B cell (primary cell): ENCODE measurements at regions not wholly inside any gene's neighbourhood (a gene's known extent, or its start where the extent isn't known, plus 50 kb on each side); places are given as distances from the start of the nearest gene placed in this dataset.

Experiments
- ATAC-seq: fragments of 200-7000 bp; cut with Tn5 transposase; one replicate; pipeline ENCODE4 v1.10.0; 2021; ENCODE audit warnings: low read depth, mild to moderate bottlenecking, moderate number of reproducible peaks, moderate library complexity
- CTCF ChIA-PET: fragments of 350-600 bp; sonication (Branson Sonifier 250); formaldehyde crosslinking; loops from one replicate; lab custom pipeline; 2021; ENCODE audit warnings: antibody characterized with exemption, inconsistent platforms; lab: Charles Lee
- POLR2A ChIA-PET: fragments of 350-600 bp; sonication (Branson Sonifier 250); formaldehyde crosslinking; loops from one replicate; lab custom pipeline; 2021; ENCODE audit warnings: antibody characterized with exemption; lab: Charles Lee
- DNase-seq: peaks from one replicate; pipeline ENCODE4 v3.0.0; 2013
- H2AFZ ChIP-seq: 2 replicates; pipeline ENCODE4 v1.6.1; 2012; ENCODE audit warnings: mild to moderate bottlenecking, low read depth, low read length; ENCODE audit not compliant: insufficient read depth, poor library complexity, severe bottlenecking
- H3K27ac ChIP-seq, 2 donors: 1 replicate in 1 of 2; 2 replicates in 1 of 2; pipeline ENCODE4 v1.5.1; 2012 to 2013; ENCODE audit warnings: low read length in 2 of 2, mild to moderate bottlenecking in 2 of 2, moderate library complexity in 1 of 2
- H3K27me3 ChIP-seq, 4 experiments: fragments of 200-600 bp in 1 of 4; sonication (generic) in 1 of 4; replicated peaks in 1 of 4; 1 replicate in 2 of 4; 2 replicates in 2 of 4; pipeline versions ENCODE4 v1.6.1 to v1.7.0; 2013 to 2016; ENCODE audit warnings: low read length in 3 of 4, mild to moderate bottlenecking in 2 of 4, mixed read lengths in 1 of 4, moderate library complexity in 1 of 4; ENCODE audit not compliant: insufficient read depth in 4 of 4, control insufficient read depth in 3 of 4; ENCODE audit errors: control extremely low read depth in 1 of 4
- H3K36me3 ChIP-seq, 2 experiments: replicated peaks in 1 of 2; 1 replicate in 1 of 2; 2 replicates in 1 of 2; pipeline versions ENCODE4 v1.6.1 to v1.7.1; 2013; ENCODE audit warnings: low read length in 1 of 2; ENCODE audit not compliant: insufficient read depth in 2 of 2, control insufficient read depth in 1 of 2; ENCODE audit errors: control extremely low read depth in 1 of 2, extremely low read depth in 1 of 2
- H3K4me1 ChIP-seq, 2 donors: fragments of 200-600 bp in 1 of 2; sonication (generic) in 1 of 2; 1 replicate in 1 of 2; 2 replicates in 1 of 2; pipeline versions ENCODE4 v1.5.1 to v1.6.1; 2013 to 2017; ENCODE audit warnings: low read length in 2 of 2; ENCODE audit not compliant: control insufficient read depth in 2 of 2, insufficient read depth in 2 of 2
- H3K4me2 ChIP-seq: replicated peaks from 2 replicates; pipeline ENCODE3; 2012; ENCODE audit warnings: mild to moderate bottlenecking, low read depth, low read length; ENCODE audit not compliant: poor library complexity, severe bottlenecking
- H3K4me3 ChIP-seq, 5 experiments: fragments of 200-600 bp in 1 of 5; sonication (generic) in 1 of 5; 1 replicate in 3 of 5; 2 replicates in 2 of 5; pipeline versions ENCODE4 v1.5.1 to v1.7.0; 2011 to 2016; ENCODE audit warnings: low read length in 4 of 5, mild to moderate bottlenecking in 4 of 5, low read depth in 2 of 5, control low read depth in 1 of 5, moderate library complexity in 1 of 5; ENCODE audit not compliant: insufficient read depth in 1 of 5; ENCODE audit errors: control extremely low read depth in 1 of 5, extremely low read depth in 1 of 5
- H3K79me2 ChIP-seq: fragments of 200-600 bp; sonication (generic); one replicate; pipeline ENCODE4 v1.6.0; 2016; ENCODE audit warnings: low read length; ENCODE audit not compliant: control insufficient read depth, insufficient read depth
- H3K9ac ChIP-seq: fragments of 200-600 bp; sonication (generic); 2 replicates; pipeline ENCODE4 v1.6.1; 2017; ENCODE audit warnings: mild to moderate bottlenecking, low read length, moderate library complexity
- H3K9me3 ChIP-seq, 3 donors: one replicate each; pipeline versions ENCODE4 v1.6.1 to v1.7.1; 2013; ENCODE audit warnings: low read length in 2 of 3; ENCODE audit not compliant: control insufficient read depth in 2 of 3, insufficient read depth in 1 of 3; ENCODE audit errors: control extremely low read depth in 1 of 3
- H4K20me1 ChIP-seq: 2 replicates; pipeline ENCODE4 v1.6.0; 2012; ENCODE audit warnings: mild to moderate bottlenecking, low read length; ENCODE audit not compliant: insufficient read depth, control insufficient read depth, poor library complexity, severe bottlenecking
- H3K27ac Mint-ChIP-seq: one replicate; pipeline ENCODE4 v1.8.0; 2021; ENCODE audit warnings: mixed read lengths
- H3K27me3 Mint-ChIP-seq: one replicate; pipeline ENCODE4 v1.8.0; 2021; ENCODE audit warnings: mixed read lengths
- H3K4me1 Mint-ChIP-seq: one replicate; pipeline ENCODE4 v1.8.0; 2021; ENCODE audit warnings: mixed read lengths
- H3K4me3 Mint-ChIP-seq: one replicate; pipeline ENCODE4 v1.8.0; 2021; ENCODE audit warnings: mixed read lengths
- H3K9me3 Mint-ChIP-seq: one replicate; pipeline ENCODE4 v1.8.0; 2022; ENCODE audit warnings: mixed read lengths; ENCODE audit not compliant: insufficient read depth
- EZH2 ChIP-seq: IDR thresholded peaks from 2 replicates; pipeline ENCODE4 v1.6.1; 2012; ENCODE audit warnings: borderline replicate concordance, low read depth, mild to moderate bottlenecking, moderate library complexity, low read length; ENCODE audit not compliant: insufficient read depth, poor library complexity, severe bottlenecking
- WGBS: methylation state at CpG from one replicate; pipeline ENCODE4 v1.1.5; 2013; ENCODE audit warnings: missing lambda C conversion rate; ENCODE audit not compliant: insufficient coverage; 5-methylcytosine and 5-hydroxymethylcytosine counted together
- intact Hi-C: fragments of 100-400 bp; cut with micrococcal nuclease; formaldehyde crosslinking; loops from one replicate; pipeline ENCODE4 v1.10.0; 2022
- TF ChIP-seq, protein P1 (sequence below): fragments of 200-600 bp; IDR thresholded peaks from one replicate; pipeline ENCODE4 v1.8.0; 2022; ENCODE audit warnings: antibody characterized with exemption, mild to moderate bottlenecking

DNA sequence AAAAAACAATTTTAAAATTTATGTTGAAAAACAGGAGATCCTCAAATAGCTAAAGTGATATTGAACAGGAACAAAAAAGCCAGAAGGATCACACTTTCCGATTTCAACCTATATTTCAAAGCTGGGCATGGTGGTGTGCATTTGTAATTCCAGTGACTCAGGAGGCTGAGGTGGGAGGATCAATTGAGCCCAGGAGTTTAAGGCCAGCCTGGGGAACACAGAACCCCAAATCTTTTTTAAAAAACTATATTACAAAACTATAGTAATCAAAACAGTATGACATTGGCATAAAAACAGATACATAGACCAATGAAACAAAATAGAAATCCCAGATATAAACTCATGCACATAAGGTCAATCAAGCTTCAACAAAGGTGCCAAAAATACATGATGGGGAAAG is 68.4 kb downstream of the MEX3B start:
- Mint-ChIP-seq H3K27me3 (no peaks in the 10 kb centered on the region), H3K4me1 (no peaks in the 10 kb centered on the region), H3K9me3 (peaks cover 10% of the 10 kb centered on the region), H3K4me3 (no peak overlapping the region), H3K27ac (no peak overlapping the region)
- intact Hi-C loops, result no loop called here
- H3K4me1 ChIP-seq, result no peaks in the 10 kb centered on the region
- no peaks in the 10 kb centered on the region for H4K20me1 ChIP-seq
- H3K4me2 ChIP-seq, result no peak overlapping the region
- no peak overlapping the region for H3K9ac ChIP-seq
- DNase-seq (no peak), ATAC-seq (no peak)
- ChIA-PET POLR2A (no interaction called here), CTCF (no interaction called here)
- H3K27ac ChIP-seq, result no peak overlapping the region
- TF ChIP-seq, protein P1, sequence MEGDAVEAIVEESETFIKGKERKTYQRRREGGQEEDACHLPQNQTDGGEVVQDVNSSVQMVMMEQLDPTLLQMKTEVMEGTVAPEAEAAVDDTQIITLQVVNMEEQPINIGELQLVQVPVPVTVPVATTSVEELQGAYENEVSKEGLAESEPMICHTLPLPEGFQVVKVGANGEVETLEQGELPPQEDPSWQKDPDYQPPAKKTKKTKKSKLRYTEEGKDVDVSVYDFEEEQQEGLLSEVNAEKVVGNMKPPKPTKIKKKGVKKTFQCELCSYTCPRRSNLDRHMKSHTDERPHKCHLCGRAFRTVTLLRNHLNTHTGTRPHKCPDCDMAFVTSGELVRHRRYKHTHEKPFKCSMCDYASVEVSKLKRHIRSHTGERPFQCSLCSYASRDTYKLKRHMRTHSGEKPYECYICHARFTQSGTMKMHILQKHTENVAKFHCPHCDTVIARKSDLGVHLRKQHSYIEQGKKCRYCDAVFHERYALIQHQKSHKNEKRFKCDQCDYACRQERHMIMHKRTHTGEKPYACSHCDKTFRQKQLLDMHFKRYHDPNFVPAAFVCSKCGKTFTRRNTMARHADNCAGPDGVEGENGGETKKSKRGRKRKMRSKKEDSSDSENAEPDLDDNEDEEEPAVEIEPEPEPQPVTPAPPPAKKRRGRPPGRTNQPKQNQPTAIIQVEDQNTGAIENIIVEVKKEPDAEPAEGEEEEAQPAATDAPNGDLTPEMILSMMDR, result no peak
- TF ChIP-seq EZH2, result no peak
- no peaks in the 10 kb centered on the region for H3K27me3 ChIP-seq
- H3K36me3 ChIP-seq, result no peaks in the 10 kb centered on the region
- no peak overlapping the region for H3K4me3 ChIP-seq
- H3K79me2 ChIP-seq, result no peaks in the 10 kb centered on the region
- peaks cover 6 to 11% (median 6%) of the 10 kb centered on the region in 3 donors for H3K9me3 ChIP-seq
- H2AFZ ChIP-seq, result no peak overlapping the region
- WGBS, result no CpG with 5 or more reads among the region's 1 CpG

DNA sequence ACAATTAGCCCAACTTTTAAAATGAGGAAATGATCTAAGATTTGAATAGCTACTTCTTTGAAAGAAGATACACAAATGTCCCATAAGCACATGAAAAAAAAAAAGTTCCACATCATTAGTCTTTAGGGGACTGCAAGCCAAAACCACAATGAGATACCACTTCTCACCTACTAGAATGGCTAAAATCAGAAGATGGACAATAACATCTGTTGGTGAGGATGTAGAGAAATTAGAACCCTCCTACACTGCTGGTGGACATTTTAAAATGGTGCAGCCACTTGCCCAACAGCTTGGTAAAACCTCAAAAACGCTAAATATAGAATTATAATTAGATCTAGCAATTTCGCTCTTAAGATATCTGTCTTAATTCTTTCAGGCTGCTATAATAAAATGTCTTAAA is 77.1 kb downstream of the MEX3B start:
- POLR2A ChIA-PET, result no interaction called here
- Histone ChIP-seq H3K27ac (no peak overlapping the region), H3K9me3 (peaks cover 0 to 12% (median 0%) of the 10 kb centered on the region in 3 donors), H3K79me2 (no peaks in the 10 kb centered on the region), H3K4me3 (no peak overlapping the region), H4K20me1 (no peaks in the 10 kb centered on the region), H3K4me1 (no peaks in the 10 kb centered on the region), H3K9ac (no peak overlapping the region), H2AFZ (no peak overlapping the region), H3K27me3 (no peaks in the 10 kb centered on the region), H3K36me3 (no peaks in the 10 kb centered on the region), H3K4me2 (no peak overlapping the region)
- peaks cover 3% of the 10 kb centered on the region for H3K27me3 Mint-ChIP-seq
- intact Hi-C loops, result no loop called here
- no peak overlapping the region for H3K27ac Mint-ChIP-seq
- no peaks in the 10 kb centered on the region for H3K9me3 Mint-ChIP-seq
- no peak for TF ChIP-seq EZH2
- TF ChIP-seq, protein P1, result no peak
- no peaks in the 10 kb centered on the region for H3K4me1 Mint-ChIP-seq
- no peak overlapping the region for H3K4me3 Mint-ChIP-seq
- no peak for DNase-seq
- ATAC-seq, result no peak
- no CpG with 5 or more reads among the region's 2 CpGs for WGBS
- CTCF ChIA-PET, result no interaction called here
